Suppressor macrophage (primary cell): ENCODE measurements at regions not wholly inside any gene's neighbourhood (a gene's known extent, or its start where the extent isn't known, plus 50 kb on each side); places are given as distances from the start of the nearest gene placed in this dataset.

Experiments used
- DNase-seq, 4 experiments: peaks; one replicate each; pipeline ENCODE4 v3.0.0-alpha.2; 2020 to 2022

- peak; percentile 65 to 87 (median 73) for DNase-seq
Measured at GRCh38 chr1:67561704-67562113, 123.3 kb upstream of the GADD45A start.

GRCh38 chr1:67563684-67564083, 121.3 kb upstream of the GADD45A start:
- DNase-seq = no peak

- peak; percentile 15 to 37 (median 33) for DNase-seq
Measured at GRCh38 chr1:67564193-67564592, 120.8 kb upstream of the GADD45A start.

DNA sequence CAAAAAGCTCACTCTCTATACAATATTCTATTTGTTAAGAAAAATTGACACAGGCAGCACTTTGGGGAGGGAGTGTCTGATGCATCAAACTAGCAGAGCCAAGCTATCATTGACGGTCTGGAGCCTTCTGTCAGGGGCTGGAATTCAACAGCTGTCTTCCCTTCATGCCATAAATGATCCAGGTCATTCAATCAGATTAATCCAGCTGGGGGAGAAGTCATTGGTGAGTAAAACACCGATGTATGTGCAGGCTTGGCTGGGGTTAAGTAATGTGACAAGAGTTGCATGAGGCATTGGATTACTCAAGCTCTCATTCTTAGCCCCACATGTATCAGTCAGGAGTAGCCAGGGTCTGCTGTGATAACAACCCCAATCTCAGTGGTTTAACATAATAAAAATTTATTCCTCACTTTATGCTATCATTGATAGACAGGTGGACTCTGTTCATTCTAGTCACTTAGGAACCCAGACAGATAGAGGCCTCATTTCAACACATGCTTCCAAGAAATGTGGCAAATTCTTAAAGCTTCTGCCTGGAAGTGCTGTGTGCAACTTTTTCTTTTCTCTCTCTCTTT, 118.1 kb upstream of the GADD45A start:
- no peak for DNase-seq

DNA sequence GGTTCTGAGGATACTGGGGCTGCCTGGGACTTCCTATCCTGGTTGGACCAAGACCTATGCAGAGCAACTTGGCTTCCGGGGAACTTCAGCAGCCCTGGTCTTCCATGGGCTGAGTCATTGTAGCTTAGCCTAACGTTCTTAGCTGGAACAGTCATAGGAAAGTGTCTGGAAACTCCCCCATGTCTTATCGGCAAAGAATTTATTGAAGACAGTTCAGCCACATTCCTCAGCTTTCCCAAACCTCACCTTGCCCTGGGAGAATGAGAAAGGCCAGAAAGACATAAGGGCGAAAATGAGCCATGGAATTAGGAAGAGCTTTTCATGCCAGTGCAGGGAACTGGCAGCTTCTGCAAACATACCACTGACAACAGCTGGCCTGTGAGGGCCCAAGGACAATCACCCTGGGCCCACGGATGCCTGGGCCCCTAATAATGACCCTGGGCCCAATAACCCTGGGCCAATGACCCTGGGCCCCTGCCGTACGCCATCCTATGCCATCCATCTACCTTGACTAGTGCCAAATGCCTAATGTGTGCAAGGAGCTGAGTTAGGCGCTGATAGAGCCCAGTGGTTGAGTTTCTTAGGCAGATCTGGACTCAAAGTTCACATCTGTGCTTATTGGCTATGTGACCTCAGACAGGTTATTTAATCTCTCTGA, 114.4 kb upstream of the GADD45A start:
- DNase-seq = no peak

- DNase-seq = no peak
Measured at GRCh38 chr1:67571406-67571805, 113.6 kb upstream of the GADD45A start.

GRCh38 chr1:67571901-67572593, 113.0 kb upstream of the GADD45A start:
- no peak for DNase-seq

- DNase-seq = no peak
Measured at GRCh38 chr1:67572594-67573221, 112.3 kb upstream of the GADD45A start.

DNA sequence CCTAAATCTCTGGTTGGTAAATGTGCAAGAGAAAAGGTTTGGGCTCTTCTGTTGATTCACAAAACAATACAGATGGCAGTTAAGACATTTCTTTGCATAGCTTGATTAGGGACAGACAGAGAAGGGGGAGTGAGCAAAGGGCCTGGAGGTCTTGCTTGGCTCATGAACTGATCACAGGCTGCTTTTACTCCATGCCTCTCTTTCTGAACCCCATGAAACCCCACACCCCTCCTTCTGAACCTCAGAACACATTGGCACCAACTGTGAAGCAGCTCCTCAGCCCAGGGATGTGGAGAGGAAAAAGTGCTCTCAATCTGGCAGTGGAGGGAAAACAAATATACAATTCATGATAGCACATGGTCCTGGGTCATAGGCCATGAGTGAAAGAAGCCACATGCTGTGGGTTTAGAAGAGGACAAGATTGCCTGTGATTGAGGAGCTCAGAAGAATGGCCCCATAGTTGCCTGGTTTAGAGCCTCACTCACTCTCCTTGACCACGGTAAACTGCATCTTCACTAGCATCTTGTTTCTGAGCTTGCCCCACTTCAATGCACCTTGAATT, 111.6 kb upstream of the GADD45A start:
- DNase-seq = no peak

- no peak for DNase-seq
Measured at GRCh38 chr1:67574221-67574620, 110.8 kb upstream of the GADD45A start.

GRCh38 chr1:67575861-67576260, 109.1 kb upstream of the GADD45A start:
- no peak for DNase-seq

DNA sequence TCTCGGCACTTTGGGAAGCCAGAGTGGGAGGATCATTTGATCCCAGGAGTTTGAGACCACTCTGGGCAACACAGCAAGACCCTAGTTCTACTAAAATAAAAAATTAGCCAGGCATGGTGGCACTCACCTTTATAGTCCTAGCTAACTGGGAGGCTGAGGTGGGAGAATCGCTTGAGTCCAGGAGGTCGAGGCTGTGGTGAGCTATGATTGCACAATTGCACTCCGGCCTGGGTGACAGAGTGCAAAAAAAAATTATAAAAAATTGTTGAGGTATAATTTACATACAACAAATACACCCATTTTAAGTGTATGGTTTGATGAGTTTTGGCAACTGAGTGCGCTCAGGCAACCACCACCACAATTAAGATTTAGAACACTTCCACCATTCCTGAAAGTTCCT, 108.5 kb upstream of the GADD45A start:
- no peak for DNase-seq

DNA sequence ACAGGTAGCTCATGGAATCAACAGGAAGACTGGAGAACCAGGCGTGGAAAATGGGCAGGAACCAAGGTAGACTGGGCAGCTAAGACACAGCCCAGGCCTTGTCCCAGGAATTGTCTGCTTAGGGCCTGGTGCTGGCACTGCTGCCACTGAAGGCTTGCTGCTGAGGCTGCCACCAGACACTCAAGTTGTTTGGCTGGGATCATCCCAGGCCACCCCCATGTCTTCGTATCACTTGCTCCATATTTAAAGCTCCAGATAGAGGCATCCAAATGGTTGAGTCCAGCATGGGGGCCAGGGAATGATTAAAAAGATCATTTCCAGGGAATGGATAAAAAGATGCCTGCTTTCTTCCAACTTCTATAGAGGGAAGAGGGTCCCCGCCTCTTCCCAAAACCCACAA, 107.4 kb upstream of the GADD45A start:
- no peak for DNase-seq

- no peak for DNase-seq
Measured at GRCh38 chr1:67578397-67579020, 106.5 kb upstream of the GADD45A start.

DNA sequence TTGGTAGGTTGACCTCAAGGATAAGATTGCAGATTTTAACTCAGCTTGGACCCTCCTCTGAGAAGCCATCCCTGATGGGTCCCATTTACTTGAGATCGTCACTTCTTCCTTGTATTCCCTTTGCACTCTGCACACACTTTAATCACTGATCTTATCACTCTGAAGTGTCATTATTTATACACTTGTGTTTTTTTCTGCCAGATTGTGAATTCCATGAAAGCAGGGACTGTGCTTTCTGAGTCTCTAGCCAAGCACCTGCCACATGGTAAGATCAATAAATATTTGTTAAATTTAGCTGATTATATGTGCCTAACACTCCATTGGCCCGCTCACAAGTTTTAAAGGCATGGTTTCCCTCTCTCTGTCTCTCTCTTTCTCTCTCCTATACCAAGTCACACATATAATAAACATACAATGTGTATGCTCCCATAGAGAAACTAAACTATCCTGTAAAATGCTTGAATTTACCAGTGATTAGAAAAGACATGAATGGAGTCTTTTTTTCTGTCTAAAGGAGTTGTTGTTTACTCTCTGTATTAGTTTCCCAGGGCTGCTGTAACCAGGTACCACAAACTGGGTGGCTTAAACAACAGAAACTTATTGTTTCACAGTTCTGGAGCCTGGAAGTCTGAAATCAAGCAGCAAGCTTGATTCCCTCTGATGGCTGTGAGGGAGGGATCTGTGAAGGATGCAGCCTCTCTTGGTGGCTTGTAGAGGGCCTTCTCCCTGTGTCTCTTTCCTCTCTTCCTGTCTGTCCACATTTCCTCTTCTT, 105.2 kb upstream of the GADD45A start:
- no peak for DNase-seq

- no peak for DNase-seq
Measured at GRCh38 chr1:67580691-67581403, 104.2 kb upstream of the GADD45A start.

- no peak for DNase-seq
Measured at GRCh38 chr1:67582625-67583461, 102.2 kb upstream of the GADD45A start.

DNA sequence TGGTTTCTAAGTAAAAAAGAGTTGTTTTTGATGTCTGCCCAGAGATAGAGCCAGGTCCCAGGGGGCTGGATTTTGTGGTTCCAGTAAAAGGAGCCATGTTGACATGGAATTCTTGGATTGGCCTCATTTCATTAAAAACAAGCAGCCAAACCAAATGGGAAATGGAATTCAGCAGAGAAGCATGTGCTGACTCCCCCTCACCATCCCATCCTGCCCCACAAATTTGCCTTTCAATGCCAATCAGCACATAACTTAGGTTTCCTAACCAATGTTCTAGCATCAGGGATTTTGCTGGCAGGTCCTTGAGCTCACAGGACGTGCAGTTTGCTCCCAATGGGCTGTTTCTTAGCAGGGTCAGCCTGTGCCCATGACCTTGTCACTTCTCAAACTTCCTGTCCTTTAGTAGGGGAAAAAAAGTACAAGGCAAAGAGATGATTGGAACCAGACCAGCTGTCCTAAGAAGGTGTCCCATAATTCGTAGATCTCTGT, 101.5 kb upstream of the GADD45A start:
- no peak for DNase-seq

- DNase-seq = no peak
Measured at GRCh38 chr1:67584938-67585337, 100.1 kb upstream of the GADD45A start.

DNA sequence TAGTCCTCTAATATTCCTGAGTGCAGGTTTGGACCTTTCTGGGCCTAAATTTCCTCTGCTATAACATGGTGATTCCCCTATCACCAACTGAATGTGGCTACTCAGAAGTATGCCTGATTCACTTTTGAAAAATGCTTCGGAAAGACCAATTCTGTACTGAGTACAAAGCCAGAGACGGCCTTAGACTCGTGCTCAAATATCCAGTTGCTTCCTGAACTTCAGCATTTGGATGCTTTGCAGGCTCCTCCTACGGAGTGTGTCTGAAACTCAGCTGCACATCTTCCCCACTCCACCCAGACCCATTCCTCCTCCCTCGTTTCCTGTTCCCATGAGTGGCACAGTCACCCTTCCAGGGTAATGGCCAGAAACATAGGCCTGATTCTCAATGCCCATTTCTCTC, 98.4 kb upstream of the GADD45A start:
- peak in 1 of 4 experiments; percentile 4 for DNase-seq
